Fibroblast of the aortic adventitia (primary cell): ENCODE measurements at regions not wholly inside any gene's neighbourhood (a gene's known extent, or its start where the extent isn't known, plus 50 kb on each side); places are given as distances from the start of the nearest gene placed in this dataset.

Experiments used
- DNase-seq: peaks from one replicate; pipeline ENCODE4 v3.0.0-alpha.2; 2010; ENCODE audit warnings: low read depth
- H3K4me3 ChIP-seq: 2 replicates; pipeline ENCODE4 v1.5.1; 2011; ENCODE audit warnings: low read depth, mild to moderate bottlenecking, control low read depth, low read length, moderate library complexity
- TF ChIP-seq, protein P1 (sequence below): IDR thresholded peaks from 2 replicates; pipeline ENCODE4 v1.5.1; 2011; ENCODE audit warnings: mild to moderate bottlenecking, low read length, control low read depth, inconsistent platforms; ENCODE audit not compliant: insufficient read depth

DNA sequence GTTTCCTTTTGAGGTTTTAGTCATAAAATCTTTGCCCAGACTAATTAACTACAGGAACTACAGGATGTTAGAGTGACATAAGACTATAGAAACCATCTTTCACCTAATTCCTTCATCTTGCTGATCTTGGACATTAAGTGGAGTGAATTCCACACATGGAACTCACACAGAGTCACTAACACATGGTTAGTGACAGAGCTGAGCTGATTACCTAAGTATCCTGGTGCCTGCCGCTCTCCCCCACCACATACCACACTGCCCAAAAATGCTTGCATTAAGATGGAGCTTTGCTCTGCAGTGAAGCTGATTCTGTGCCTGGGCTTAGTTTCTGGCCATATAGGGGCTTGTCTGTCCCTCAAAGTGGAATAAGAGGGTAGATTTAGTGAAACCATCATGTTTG, 332.9 kb upstream of the NT5C1B start:
- H3K4me3 ChIP-seq = no peak overlapping the region
- no peak for DNase-seq
- TF ChIP-seq, protein P1, sequence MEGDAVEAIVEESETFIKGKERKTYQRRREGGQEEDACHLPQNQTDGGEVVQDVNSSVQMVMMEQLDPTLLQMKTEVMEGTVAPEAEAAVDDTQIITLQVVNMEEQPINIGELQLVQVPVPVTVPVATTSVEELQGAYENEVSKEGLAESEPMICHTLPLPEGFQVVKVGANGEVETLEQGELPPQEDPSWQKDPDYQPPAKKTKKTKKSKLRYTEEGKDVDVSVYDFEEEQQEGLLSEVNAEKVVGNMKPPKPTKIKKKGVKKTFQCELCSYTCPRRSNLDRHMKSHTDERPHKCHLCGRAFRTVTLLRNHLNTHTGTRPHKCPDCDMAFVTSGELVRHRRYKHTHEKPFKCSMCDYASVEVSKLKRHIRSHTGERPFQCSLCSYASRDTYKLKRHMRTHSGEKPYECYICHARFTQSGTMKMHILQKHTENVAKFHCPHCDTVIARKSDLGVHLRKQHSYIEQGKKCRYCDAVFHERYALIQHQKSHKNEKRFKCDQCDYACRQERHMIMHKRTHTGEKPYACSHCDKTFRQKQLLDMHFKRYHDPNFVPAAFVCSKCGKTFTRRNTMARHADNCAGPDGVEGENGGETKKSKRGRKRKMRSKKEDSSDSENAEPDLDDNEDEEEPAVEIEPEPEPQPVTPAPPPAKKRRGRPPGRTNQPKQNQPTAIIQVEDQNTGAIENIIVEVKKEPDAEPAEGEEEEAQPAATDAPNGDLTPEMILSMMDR = no peak

DNA sequence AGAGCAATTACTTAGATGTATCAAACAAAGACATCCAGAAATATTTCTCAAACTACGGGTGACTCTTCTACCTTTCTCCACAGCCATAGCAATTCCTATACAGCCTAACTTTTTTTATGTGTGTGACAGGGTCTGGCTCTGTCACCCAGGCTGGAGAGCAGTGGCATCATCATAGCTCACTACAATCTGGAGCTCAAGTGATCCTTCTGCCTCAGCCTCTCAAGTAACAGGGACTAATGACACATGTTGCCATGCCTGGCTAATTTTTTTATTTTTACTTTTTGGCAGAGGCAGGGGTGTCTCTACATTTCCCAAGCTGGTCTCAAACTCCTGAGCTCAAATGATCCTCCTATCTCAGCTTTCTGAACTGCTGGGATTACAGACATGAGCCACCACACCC, 328.9 kb upstream of the NT5C1B start:
- TF ChIP-seq, protein P1 = no peak

DNA sequence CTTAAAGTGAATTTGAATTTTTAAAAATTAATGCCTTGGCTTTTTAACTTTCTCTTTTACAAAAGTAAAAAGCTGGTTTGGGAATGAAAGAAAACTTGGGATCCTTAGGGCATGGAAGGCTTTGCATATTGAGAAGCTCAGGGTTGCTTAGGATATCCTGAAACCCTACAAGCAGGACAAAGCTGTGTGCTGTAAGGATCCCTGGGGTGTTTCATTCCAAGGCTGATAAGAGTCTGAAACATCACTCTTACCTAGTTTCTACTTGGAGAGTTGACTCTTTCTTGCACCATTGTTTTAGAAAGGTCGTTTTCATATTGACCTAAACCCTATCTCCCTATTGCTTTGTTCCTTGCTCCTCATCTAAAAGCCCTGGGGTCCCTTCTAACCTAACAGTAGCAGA, 325.9 kb upstream of the NT5C1B start:
- no peak overlapping the region for H3K4me3 ChIP-seq
- DNase-seq = no peak
- TF ChIP-seq, protein P1 = no peak

More for the DNA sequence above, 328.9 kb upstream of the NT5C1B start:
- no peak overlapping the region for H3K4me3 ChIP-seq
- DNase-seq = no peak

DNA sequence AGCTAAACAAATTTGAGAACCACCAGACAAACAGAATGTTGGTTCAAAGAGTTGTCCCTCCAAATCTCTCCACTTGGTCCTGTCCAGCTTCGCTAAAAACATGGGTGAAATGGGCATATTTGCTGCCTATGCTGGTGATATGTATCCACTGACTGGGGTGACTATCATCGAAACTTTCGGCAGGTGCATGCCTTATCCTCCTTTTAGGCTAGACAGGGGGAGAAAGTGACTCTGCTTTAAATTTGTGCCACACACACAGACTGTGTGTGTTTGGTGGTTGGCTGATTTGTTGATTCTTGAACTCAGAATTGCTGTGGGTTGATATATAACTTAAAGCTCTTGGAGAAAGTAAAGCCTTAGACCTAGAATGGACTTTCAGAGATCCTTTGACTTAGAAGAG, 324.1 kb upstream of the NT5C1B start:
- TF ChIP-seq, protein P1 = no peak
- no peak for DNase-seq
- no peak overlapping the region for H3K4me3 ChIP-seq

DNA sequence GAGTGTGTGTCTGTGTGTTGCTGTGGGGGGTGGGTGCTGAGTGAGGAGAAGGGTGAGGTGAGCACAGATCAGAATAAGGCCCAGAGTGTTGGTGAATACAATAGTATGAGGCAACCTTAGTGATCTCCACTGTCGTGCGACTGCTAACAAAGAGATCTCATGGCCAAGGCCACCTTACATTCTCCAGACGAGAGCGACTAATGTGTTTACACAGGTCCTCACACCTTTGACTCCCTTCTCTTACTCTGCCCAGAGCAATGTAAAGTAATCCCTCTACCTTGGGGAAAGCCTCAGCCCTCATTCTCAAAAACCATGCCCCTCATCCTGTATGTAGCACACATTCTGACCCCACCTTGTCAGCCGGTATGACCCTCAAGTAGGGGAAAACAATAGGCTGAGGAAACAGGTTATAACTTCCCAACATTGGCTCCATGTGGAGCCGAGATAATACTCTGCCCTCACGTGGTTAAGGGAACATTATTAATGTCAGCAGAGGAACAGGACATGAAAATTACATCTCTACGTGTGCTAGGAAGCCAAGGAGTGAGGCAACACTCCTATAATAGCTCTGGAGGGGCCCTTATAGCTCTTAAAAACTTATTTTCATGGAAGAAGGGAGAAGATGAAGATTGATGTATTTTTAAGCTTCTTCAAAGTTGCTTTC, 323.0 kb upstream of the NT5C1B start:
- TF ChIP-seq, protein P1 = no peak
- DNase-seq = no peak
- no peak overlapping the region for H3K4me3 ChIP-seq

DNA sequence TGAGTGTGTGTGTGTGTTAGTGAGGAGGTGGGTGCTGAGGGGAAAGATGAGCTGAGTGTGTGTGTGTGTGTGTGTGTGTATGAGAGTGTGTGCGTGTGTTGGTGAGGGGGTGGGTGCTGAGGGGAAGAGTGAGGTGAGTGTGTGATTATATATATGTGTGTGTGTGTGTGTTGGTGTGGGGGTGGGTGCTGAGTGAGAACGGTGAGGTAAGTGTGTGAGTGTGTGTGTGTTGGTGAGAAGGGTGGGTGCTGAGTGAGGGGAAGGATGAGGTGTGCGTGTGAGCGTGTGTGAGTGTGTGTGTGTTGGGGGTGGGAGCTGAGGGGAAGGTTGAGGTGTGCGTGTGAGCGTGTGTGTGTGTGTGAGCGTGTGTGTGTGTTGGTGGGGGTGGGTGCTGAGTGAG, 322.0 kb upstream of the NT5C1B start:
- H3K4me3 ChIP-seq = no peak overlapping the region

More for the DNA sequence above, 322.0 kb upstream of the NT5C1B start:
- TF ChIP-seq, protein P1 = no peak
- no peak for DNase-seq
